ENCODE measurements at regions not wholly inside any gene's neighbourhood (a gene's known extent, or its start where the extent isn't known, plus 50 kb on each side); places are given as distances from the start of the nearest gene placed in this dataset.
"Not testable (repeated sequence)": the region's sequence is repeated elsewhere in the genome, so short reads cannot be mapped to it uniquely, and the experiment has no call there.

GRCh38 chr7:119945822-119946221, 327.2 kb upstream of the KCND2 start:
- no peak overlapping the region for H3K27ac ChIP-seq (ENCODE audit: poor library complexity, severe bottlenecking)
- no peak for DNase-seq (ENCODE audit: low spot score)
- no peaks in the 10 kb centered on the region for H3K9me3 ChIP-seq (ENCODE audit: severe bottlenecking)
- no peak for ATAC-seq (ENCODE audit: low read depth)
- no peaks in the 10 kb centered on the region for H3K36me3 ChIP-seq (ENCODE audit: low read depth)
- no peak for TF ChIP-seq CTCF (IDR thresholded peaks at IDR 0.05; ENCODE audit: poor library complexity, severe bottlenecking)
- H3K4me1 ChIP-seq (ENCODE audit: insufficient read depth, poor library complexity, severe bottlenecking): no peaks in the 10 kb centered on the region
- H3K27me3 ChIP-seq (ENCODE audit: insufficient read depth, poor library complexity, severe bottlenecking): no peaks in the 10 kb centered on the region
- no peak overlapping the region for H3K4me3 ChIP-seq (ENCODE audit: severe bottlenecking)

GRCh38 chr7:119949053-119949452, 323.9 kb upstream of the KCND2 start:
- Histone ChIP-seq H3K27me3 (ENCODE audit: insufficient read depth, poor library complexity, severe bottlenecking) (no peaks in the 10 kb centered on the region), H3K4me1 (ENCODE audit: insufficient read depth, poor library complexity, severe bottlenecking) (no peaks in the 10 kb centered on the region), H3K27ac (ENCODE audit: poor library complexity, severe bottlenecking) (no peak overlapping the region), H3K36me3 (ENCODE audit: low read depth) (no peaks in the 10 kb centered on the region), H3K9me3 (ENCODE audit: severe bottlenecking) (no peaks in the 10 kb centered on the region), H3K4me3 (ENCODE audit: severe bottlenecking) (no peak overlapping the region)
- no peak for ATAC-seq (ENCODE audit: low read depth)
- TF ChIP-seq CTCF (IDR thresholded peaks at IDR 0.05; ENCODE audit: poor library complexity, severe bottlenecking): no peak
- no peak for DNase-seq (ENCODE audit: low spot score)

GRCh38 chr7:119950390-119951041, 322.5 kb upstream of the KCND2 start:
- not testable (repeated sequence) for DNase-seq (ENCODE audit: low spot score); ATAC-seq (ENCODE audit: low read depth); H3K9me3 ChIP-seq (ENCODE audit: severe bottlenecking); H3K27ac ChIP-seq (ENCODE audit: poor library complexity, severe bottlenecking); H3K4me3 ChIP-seq (ENCODE audit: severe bottlenecking); H3K36me3 ChIP-seq (ENCODE audit: low read depth); H3K27me3 ChIP-seq (ENCODE audit: insufficient read depth, poor library complexity, severe bottlenecking); H3K4me1 ChIP-seq (ENCODE audit: insufficient read depth, poor library complexity, severe bottlenecking)

GRCh38 chr7:119951614-119952013, 321.4 kb upstream of the KCND2 start:
- H3K4me1 ChIP-seq (ENCODE audit: insufficient read depth, poor library complexity, severe bottlenecking); ATAC-seq (ENCODE audit: low read depth); DNase-seq (ENCODE audit: low spot score): not testable (repeated sequence)

GRCh38 chr7:119957335-119957734, 315.6 kb upstream of the KCND2 start:
- DNase-seq (ENCODE audit: low spot score): no peak
- no peak overlapping the region for H3K4me3 ChIP-seq (ENCODE audit: severe bottlenecking)
- no peak for TF ChIP-seq CTCF (IDR thresholded peaks at IDR 0.05; ENCODE audit: poor library complexity, severe bottlenecking)
- H3K4me1 ChIP-seq (ENCODE audit: insufficient read depth, poor library complexity, severe bottlenecking): peaks cover 26% of the 10 kb centered on the region
- no peaks in the 10 kb centered on the region for H3K27me3 ChIP-seq (ENCODE audit: insufficient read depth, poor library complexity, severe bottlenecking)
- H3K36me3 ChIP-seq (ENCODE audit: low read depth): no peaks in the 10 kb centered on the region
- H3K9me3 ChIP-seq (ENCODE audit: severe bottlenecking): no peaks in the 10 kb centered on the region
- H3K27ac ChIP-seq (ENCODE audit: poor library complexity, severe bottlenecking): no peak overlapping the region
- ATAC-seq (ENCODE audit: low read depth): peak; percentile 55

More at GRCh38 chr7:119951614-119952013, 321.4 kb upstream of the KCND2 start:
- not testable (repeated sequence) for H3K36me3 ChIP-seq (ENCODE audit: low read depth); H3K4me3 ChIP-seq (ENCODE audit: severe bottlenecking); H3K9me3 ChIP-seq (ENCODE audit: severe bottlenecking); H3K27ac ChIP-seq (ENCODE audit: poor library complexity, severe bottlenecking); H3K27me3 ChIP-seq (ENCODE audit: insufficient read depth, poor library complexity, severe bottlenecking)

- Histone ChIP-seq H3K36me3 (ENCODE audit: low read depth) (no peaks in the 10 kb centered on the region), H3K9me3 (ENCODE audit: severe bottlenecking) (no peaks in the 10 kb centered on the region), H3K27ac (ENCODE audit: poor library complexity, severe bottlenecking) (peak overlapping the region; percentile 56), H3K4me3 (ENCODE audit: severe bottlenecking) (no peak overlapping the region), H3K27me3 (ENCODE audit: insufficient read depth, poor library complexity, severe bottlenecking) (no peaks in the 10 kb centered on the region), H3K4me1 (ENCODE audit: insufficient read depth, poor library complexity, severe bottlenecking) (peaks cover 26% of the 10 kb centered on the region)
- ATAC-seq (ENCODE audit: low read depth): peak; percentile 93
- no peak for TF ChIP-seq CTCF (IDR thresholded peaks at IDR 0.05; ENCODE audit: poor library complexity, severe bottlenecking)
- DNase-seq (ENCODE audit: low spot score): no peak
Measured at GRCh38 chr7:119959811-119960210, 313.2 kb upstream of the KCND2 start.

Measured in RWPE2 (cell line).